Activated CD8-positive, alpha-beta T cell treated with anti-CD3 and anti-CD28 coated beads for 36 hours (primary cell): ENCODE measurements at regions not wholly inside any gene's neighbourhood (a gene's known extent, or its start where the extent isn't known, plus 50 kb on each side); places are given as distances from the start of the nearest gene placed in this dataset.

Experiments used
- ATAC-seq: fragments of 200-7000 bp; cut with Tn5 transposase; one replicate; pipeline ENCODE4 v1.10.0; 2021; ENCODE audit warnings: mild to moderate bottlenecking, moderate library complexity
- CTCF ChIA-PET: fragments of 350-600 bp; sonication (Branson Sonifier 250); formaldehyde crosslinking; loops from one replicate; lab custom pipeline; 2021; ENCODE audit warnings: antibody characterized with exemption; lab: Charles Lee
- POLR2A ChIA-PET: fragments of 350-600 bp; sonication (Branson Sonifier 250); formaldehyde crosslinking; loops from one replicate; lab custom pipeline; 2021; ENCODE audit warnings: antibody characterized with exemption; lab: Charles Lee
- DNase-seq: peaks from one replicate; pipeline ENCODE4 v3.0.0-alpha.2; 2020
- H3K27ac Mint-ChIP-seq: one replicate; pipeline ENCODE4 v1.8.0; 2021; ENCODE audit warnings: mild to moderate bottlenecking, mixed read lengths
- H3K27me3 Mint-ChIP-seq: one replicate; pipeline ENCODE4 v1.8.0; 2021; ENCODE audit warnings: mixed read lengths
- H3K36me3 Mint-ChIP-seq: one replicate; pipeline ENCODE4 v1.8.0; 2021; ENCODE audit warnings: low read depth, mixed read lengths
- H3K4me1 Mint-ChIP-seq: one replicate; pipeline ENCODE4 v1.8.0; 2021; ENCODE audit warnings: low read depth, mixed read lengths
- H3K4me3 Mint-ChIP-seq: one replicate; pipeline ENCODE4 v1.8.0; 2021; ENCODE audit warnings: mild to moderate bottlenecking, moderate library complexity, mixed read lengths
- H3K9me3 Mint-ChIP-seq: one replicate; pipeline ENCODE4 v1.8.0; 2021; ENCODE audit warnings: mixed read lengths
- CTCF ChIP-seq: fragments of 200-600 bp; IDR thresholded peaks from one replicate; pipeline ENCODE4 v1.8.0; 2022; ENCODE audit warnings: antibody characterized with exemption, mild to moderate bottlenecking
- intact Hi-C: fragments of 100-400 bp; cut with micrococcal nuclease; formaldehyde crosslinking; loops from one replicate; pipeline ENCODE4 v1.10.0; 2022

GRCh38 chr2:34193164-34193563, 594.1 kb upstream of the FAM98A start:
- no peak for ATAC-seq
- no peak for DNase-seq
- TF ChIP-seq CTCF = no peak
- no peak overlapping the region for H3K4me3 Mint-ChIP-seq
- ChIA-PET CTCF (no interaction called here), POLR2A (no interaction called here)
- no peaks in the 10 kb centered on the region for H3K36me3 Mint-ChIP-seq
- H3K9me3 Mint-ChIP-seq = peaks cover 2% of the 10 kb centered on the region
- H3K27ac Mint-ChIP-seq = no peak overlapping the region
- no peaks in the 10 kb centered on the region for H3K4me1 Mint-ChIP-seq
- H3K27me3 Mint-ChIP-seq = no peaks in the 10 kb centered on the region
- intact Hi-C loops = no loop called here

GRCh38 chr2:34188464-34189303, 589.6 kb upstream of the FAM98A start:
- ChIA-PET POLR2A (no interaction called here), CTCF (no interaction called here)
- Mint-ChIP-seq H3K27me3 (no peaks in the 10 kb centered on the region), H3K4me3 (no peak overlapping the region), H3K36me3 (no peaks in the 10 kb centered on the region), H3K4me1 (no peaks in the 10 kb centered on the region), H3K9me3 (peaks cover 8% of the 10 kb centered on the region), H3K27ac (no peak overlapping the region)
- ATAC-seq = no peak
- intact Hi-C loops = no loop called here
- DNase-seq = no peak
- TF ChIP-seq CTCF = no peak

- Mint-ChIP-seq H3K36me3 (no peaks in the 10 kb centered on the region), H3K4me1 (no peaks in the 10 kb centered on the region), H3K27ac (no peak overlapping the region), H3K27me3 (no peaks in the 10 kb centered on the region), H3K4me3 (no peak overlapping the region), H3K9me3 (peaks cover 9% of the 10 kb centered on the region)
- intact Hi-C loops = no loop called here
- ATAC-seq (no peak), DNase-seq (no peak)
- POLR2A ChIA-PET = no interaction called here
- TF ChIP-seq CTCF = no peak
- CTCF ChIA-PET = interaction anchor here (0.7 kb wide), 1 partner anchor 1020 kb away, joined by 3 read pairs; no protein-coding TSS in a partner anchor
These were observed 580.4 kb upstream of the FAM98A start for GRCh38 chr2:34179511-34179910.

- Mint-ChIP-seq H3K4me1 (no peaks in the 10 kb centered on the region), H3K27me3 (no peaks in the 10 kb centered on the region), H3K4me3 (no peak overlapping the region), H3K27ac (no peak overlapping the region), H3K9me3 (peaks cover 2% of the 10 kb centered on the region), H3K36me3 (no peaks in the 10 kb centered on the region)
- DNase-seq (no peak), ATAC-seq (no peak)
- TF ChIP-seq CTCF = no peak
- intact Hi-C loops = no loop called here
- ChIA-PET CTCF (interaction anchor here (1.2 kb wide), 1 partner anchor 11 kb away, joined by 3 read pairs; no protein-coding TSS in a partner anchor), POLR2A (no interaction called here)
These were observed 579.4 kb upstream of the FAM98A start for GRCh38 chr2:34178482-34178881.

- intact Hi-C loops = no loop called here
- Mint-ChIP-seq H3K4me1 (no peaks in the 10 kb centered on the region), H3K27me3 (no peaks in the 10 kb centered on the region), H3K9me3 (peaks cover 3% of the 10 kb centered on the region), H3K27ac (no peak overlapping the region), H3K36me3 (no peaks in the 10 kb centered on the region), H3K4me3 (no peak overlapping the region)
- DNase-seq (no peak), ATAC-seq (no peak)
- TF ChIP-seq CTCF = no peak
- ChIA-PET CTCF (no interaction called here), POLR2A (no interaction called here)
These were observed 577.6 kb upstream of the FAM98A start for GRCh38 chr2:34176693-34177092.
